ENCODE measurements at regions not wholly inside any gene's neighbourhood (a gene's known extent, or its start where the extent isn't known, plus 50 kb on each side); places are given as distances from the start of the nearest gene placed in this dataset.

- TF ChIP-seq, protein P1, sequence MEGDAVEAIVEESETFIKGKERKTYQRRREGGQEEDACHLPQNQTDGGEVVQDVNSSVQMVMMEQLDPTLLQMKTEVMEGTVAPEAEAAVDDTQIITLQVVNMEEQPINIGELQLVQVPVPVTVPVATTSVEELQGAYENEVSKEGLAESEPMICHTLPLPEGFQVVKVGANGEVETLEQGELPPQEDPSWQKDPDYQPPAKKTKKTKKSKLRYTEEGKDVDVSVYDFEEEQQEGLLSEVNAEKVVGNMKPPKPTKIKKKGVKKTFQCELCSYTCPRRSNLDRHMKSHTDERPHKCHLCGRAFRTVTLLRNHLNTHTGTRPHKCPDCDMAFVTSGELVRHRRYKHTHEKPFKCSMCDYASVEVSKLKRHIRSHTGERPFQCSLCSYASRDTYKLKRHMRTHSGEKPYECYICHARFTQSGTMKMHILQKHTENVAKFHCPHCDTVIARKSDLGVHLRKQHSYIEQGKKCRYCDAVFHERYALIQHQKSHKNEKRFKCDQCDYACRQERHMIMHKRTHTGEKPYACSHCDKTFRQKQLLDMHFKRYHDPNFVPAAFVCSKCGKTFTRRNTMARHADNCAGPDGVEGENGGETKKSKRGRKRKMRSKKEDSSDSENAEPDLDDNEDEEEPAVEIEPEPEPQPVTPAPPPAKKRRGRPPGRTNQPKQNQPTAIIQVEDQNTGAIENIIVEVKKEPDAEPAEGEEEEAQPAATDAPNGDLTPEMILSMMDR (conservative IDR thresholded peaks at IDR 0.05; ENCODE audit: low read depth, low read length) = no peak
- no peaks in the 10 kb centered on the region for H3K79me2 ChIP-seq (ENCODE audit: insufficient read depth, low read depth)
- no peak overlapping the region for H3K27ac ChIP-seq
Measured at GRCh38 chr5:30687461-30687860, 506.0 kb upstream of the CDH6 start.

DNA sequence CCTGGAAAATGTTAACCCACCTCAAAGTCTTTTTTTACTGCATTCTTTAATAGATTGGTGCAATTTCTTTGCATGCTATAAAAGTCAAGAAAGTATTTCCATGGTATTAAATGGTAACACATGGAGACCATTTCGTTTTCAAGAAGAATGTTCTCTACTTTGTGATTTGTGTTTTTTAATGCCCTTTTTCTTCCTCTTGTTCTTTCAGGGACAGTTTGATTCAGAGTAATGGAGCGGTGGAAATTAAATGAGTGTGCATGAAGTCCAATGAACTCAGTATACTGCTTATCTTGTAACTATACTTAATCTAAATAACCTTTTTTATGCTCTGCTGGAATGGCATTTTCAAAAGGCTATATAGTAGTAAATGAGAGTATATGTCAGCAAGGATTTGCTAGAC, 507.0 kb upstream of the CDH6 start:
- H3K4me3 ChIP-seq (IDR thresholded peaks at IDR 0.05; ENCODE audit: insufficient read depth, low read depth, low read length) = no peak overlapping the region
- no peaks in the 10 kb centered on the region for H3K36me3 ChIP-seq (ENCODE audit: insufficient read depth)
- TF ChIP-seq, protein P1 (conservative IDR thresholded peaks at IDR 0.05; ENCODE audit: low read depth, low read length) = no peak
- peaks cover 6% of the 10 kb centered on the region for H3K4me1 ChIP-seq (ENCODE audit: low read depth, poor library complexity, severe bottlenecking)
- H4K20me1 ChIP-seq (ENCODE audit: insufficient read depth) = no peaks in the 10 kb centered on the region
- no peak overlapping the region for H2AFZ ChIP-seq (ENCODE audit: low read depth)
- H3K4me2 ChIP-seq = no peak overlapping the region
- no peak overlapping the region for H3K27ac ChIP-seq
- H3K9ac ChIP-seq = no peak overlapping the region
- H3K79me2 ChIP-seq (ENCODE audit: insufficient read depth, low read depth) = no peaks in the 10 kb centered on the region
- no peaks in the 10 kb centered on the region for H3K27me3 ChIP-seq (ENCODE audit: insufficient read depth, low read depth)

More at GRCh38 chr5:30687461-30687860, 506.0 kb upstream of the CDH6 start:
- Histone ChIP-seq H3K4me1 (ENCODE audit: low read depth, poor library complexity, severe bottlenecking) (peaks cover 16% of the 10 kb centered on the region), H3K36me3 (ENCODE audit: insufficient read depth) (no peaks in the 10 kb centered on the region), H3K4me2 (no peak overlapping the region), H3K9ac (no peak overlapping the region), H3K27me3 (ENCODE audit: insufficient read depth, low read depth) (no peaks in the 10 kb centered on the region), H2AFZ (ENCODE audit: low read depth) (no peak overlapping the region), H4K20me1 (ENCODE audit: insufficient read depth) (no peaks in the 10 kb centered on the region), H3K4me3 (IDR thresholded peaks at IDR 0.05; ENCODE audit: insufficient read depth, low read depth, low read length) (no peak overlapping the region)

DNA sequence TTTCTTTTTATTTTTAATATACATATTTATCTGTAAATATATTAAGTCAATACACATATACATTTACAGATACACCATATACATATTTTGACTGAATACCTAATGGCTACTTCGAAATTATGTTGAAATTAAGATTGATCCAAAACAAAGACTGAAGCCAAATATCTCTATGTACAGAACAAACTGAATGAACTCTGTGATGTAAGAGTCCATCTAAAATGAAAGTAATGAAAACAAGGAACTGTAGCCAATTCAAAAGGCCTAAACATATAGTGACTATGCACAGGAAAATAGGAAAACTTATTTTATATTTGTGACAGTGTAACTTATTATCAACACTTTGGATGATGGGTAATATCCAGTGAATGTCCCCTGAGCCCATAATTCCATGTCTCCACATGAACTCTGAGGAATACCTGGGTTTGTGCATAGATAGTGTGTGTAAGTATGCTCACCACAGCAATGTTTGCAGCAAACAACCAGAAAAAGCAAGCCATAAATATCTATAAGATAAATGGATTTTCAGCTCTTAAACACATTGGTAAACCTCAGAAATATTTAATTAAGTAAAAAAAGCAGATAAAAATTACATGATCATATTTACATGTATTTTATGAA, 517.2 kb upstream of the CDH6 start:
- no peaks in the 10 kb centered on the region for H4K20me1 ChIP-seq (ENCODE audit: insufficient read depth)
- no peak overlapping the region for H3K4me3 ChIP-seq (IDR thresholded peaks at IDR 0.05; ENCODE audit: insufficient read depth, low read depth, low read length)
- H3K36me3 ChIP-seq (ENCODE audit: insufficient read depth) = no peaks in the 10 kb centered on the region
- H3K4me1 ChIP-seq (ENCODE audit: low read depth, poor library complexity, severe bottlenecking) = no peaks in the 10 kb centered on the region
- H2AFZ ChIP-seq (ENCODE audit: low read depth) = no peak overlapping the region
- TF ChIP-seq, protein P1 (conservative IDR thresholded peaks at IDR 0.05; ENCODE audit: low read depth, low read length) = no peak
- H3K27ac ChIP-seq = no peak overlapping the region
- no peaks in the 10 kb centered on the region for H3K79me2 ChIP-seq (ENCODE audit: insufficient read depth, low read depth)
- H3K27me3 ChIP-seq (ENCODE audit: insufficient read depth, low read depth) = no peaks in the 10 kb centered on the region
- H3K9ac ChIP-seq = no peak overlapping the region
- no peak overlapping the region for H3K4me2 ChIP-seq

DNA sequence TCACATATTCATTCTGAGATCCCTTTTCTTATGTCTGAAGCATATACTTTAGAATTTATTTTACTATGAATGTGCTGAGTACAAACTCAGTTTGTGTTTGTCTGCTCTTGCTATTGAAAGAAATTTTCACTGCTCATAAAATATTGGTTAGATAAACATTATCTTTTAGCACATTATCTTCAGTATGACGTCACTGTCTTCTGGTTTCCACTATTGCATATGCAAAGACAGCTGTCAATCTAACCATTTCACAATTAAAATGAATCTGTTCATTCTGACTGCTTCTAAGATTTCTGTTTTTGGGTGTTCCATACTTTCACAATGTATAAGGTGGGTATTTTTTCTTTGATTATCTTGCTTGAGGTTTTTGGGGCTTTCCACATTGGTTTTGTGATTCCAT, 526.2 kb upstream of the CDH6 start:
- no peaks in the 10 kb centered on the region for H3K79me2 ChIP-seq (ENCODE audit: insufficient read depth, low read depth)
- H3K4me2 ChIP-seq = no peak overlapping the region
- no peaks in the 10 kb centered on the region for H3K27me3 ChIP-seq (ENCODE audit: insufficient read depth, low read depth)
- H3K4me1 ChIP-seq (ENCODE audit: low read depth, poor library complexity, severe bottlenecking) = no peaks in the 10 kb centered on the region
- H3K4me3 ChIP-seq (IDR thresholded peaks at IDR 0.05; ENCODE audit: insufficient read depth, low read depth, low read length) = no peak overlapping the region
- TF ChIP-seq, protein P1 (conservative IDR thresholded peaks at IDR 0.05; ENCODE audit: low read depth, low read length) = no peak
- H2AFZ ChIP-seq (ENCODE audit: low read depth) = no peak overlapping the region
- no peaks in the 10 kb centered on the region for H3K36me3 ChIP-seq (ENCODE audit: insufficient read depth)
- H3K27ac ChIP-seq = no peak overlapping the region
- H3K9ac ChIP-seq = no peak overlapping the region
- no peaks in the 10 kb centered on the region for H4K20me1 ChIP-seq (ENCODE audit: insufficient read depth)
